ENCODE measurements at regions not wholly inside any gene's neighbourhood (a gene's known extent, or its start where the extent isn't known, plus 50 kb on each side); places are given as distances from the start of the nearest gene placed in this dataset.

- Histone ChIP-seq H3K36me3 (no peaks in the 10 kb centered on the region), H3K9me3 (no peaks in the 10 kb centered on the region), H3K27ac (no peak overlapping the region), H3K27me3 (no peaks in the 10 kb centered on the region), H3K4me3 (no peak overlapping the region), H3K4me1 (no peaks in the 10 kb centered on the region)
- no peak for DNase-seq (ENCODE audit: low spot score)
- TF ChIP-seq CTCF (IDR thresholded peaks at IDR 0.05), result no peak
These were observed 136.4 kb upstream of the TAC1 start for GRCh38 chr7:97595439-97595838.

GRCh38 chr7:97601931-97602457 is 129.9 kb upstream of the TAC1 start:
- no peak overlapping the region for H3K27ac ChIP-seq
- H3K4me1 ChIP-seq, result no peaks in the 10 kb centered on the region
- no peaks in the 10 kb centered on the region for H3K9me3 ChIP-seq
- DNase-seq (ENCODE audit: low spot score), result no peak
- no peaks in the 10 kb centered on the region for H3K36me3 ChIP-seq
- no peaks in the 10 kb centered on the region for H3K27me3 ChIP-seq
- TF ChIP-seq CTCF (IDR thresholded peaks at IDR 0.05), result no peak
- no peak overlapping the region for H3K4me3 ChIP-seq

GRCh38 chr7:97620495-97620894 is 111.4 kb upstream of the TAC1 start:
- no peak for DNase-seq (ENCODE audit: low spot score)
- Histone ChIP-seq H3K36me3 (no peaks in the 10 kb centered on the region), H3K27ac (no peak overlapping the region), H3K27me3 (no peaks in the 10 kb centered on the region), H3K4me3 (no peak overlapping the region), H3K4me1 (no peaks in the 10 kb centered on the region), H3K9me3 (no peaks in the 10 kb centered on the region)
- no peak for TF ChIP-seq CTCF (IDR thresholded peaks at IDR 0.05)

- DNase-seq (ENCODE audit: low spot score), result no peak
- no peak overlapping the region for H3K27ac ChIP-seq
- H3K4me3 ChIP-seq, result no peak overlapping the region
- H3K9me3 ChIP-seq, result no peaks in the 10 kb centered on the region
- H3K4me1 ChIP-seq, result no peaks in the 10 kb centered on the region
- TF ChIP-seq CTCF (IDR thresholded peaks at IDR 0.05), result no peak
- no peaks in the 10 kb centered on the region for H3K27me3 ChIP-seq
- no peaks in the 10 kb centered on the region for H3K36me3 ChIP-seq
These were observed 108.6 kb upstream of the TAC1 start for GRCh38 chr7:97623333-97623732.

GRCh38 chr7:97630116-97630515 is 101.8 kb upstream of the TAC1 start:
- no peak overlapping the region for H3K4me3 ChIP-seq
- no peak for TF ChIP-seq CTCF (IDR thresholded peaks at IDR 0.05)
- no peaks in the 10 kb centered on the region for H3K36me3 ChIP-seq
- no peak for DNase-seq (ENCODE audit: low spot score)
- no peaks in the 10 kb centered on the region for H3K9me3 ChIP-seq
- no peak overlapping the region for H3K27ac ChIP-seq
- no peaks in the 10 kb centered on the region for H3K4me1 ChIP-seq
- H3K27me3 ChIP-seq, result no peaks in the 10 kb centered on the region

DNA sequence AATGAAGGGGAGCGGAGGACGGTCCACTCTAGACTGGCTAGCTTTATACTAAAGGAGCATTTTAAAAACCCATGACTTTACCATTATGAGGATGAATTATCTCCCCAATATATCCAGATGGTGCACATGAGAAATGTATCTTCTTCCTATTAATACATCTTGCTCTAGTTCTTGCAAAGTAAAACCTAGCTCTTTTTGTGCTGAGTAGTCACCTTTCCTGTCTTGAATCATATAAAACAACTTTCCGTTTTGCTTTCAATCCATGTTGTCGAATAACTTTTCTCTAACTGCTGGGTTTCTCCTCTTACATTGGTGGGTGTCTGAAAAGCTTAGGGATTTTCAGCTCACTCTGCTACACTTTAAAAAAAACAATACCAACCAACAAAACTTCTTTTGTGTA is 96.3 kb upstream of the TAC1 start:
- DNase-seq (ENCODE audit: low spot score), result no peak
- Histone ChIP-seq H3K27me3 (no peaks in the 10 kb centered on the region), H3K27ac (no peak overlapping the region), H3K4me3 (no peak overlapping the region), H3K36me3 (no peaks in the 10 kb centered on the region), H3K4me1 (no peaks in the 10 kb centered on the region), H3K9me3 (no peaks in the 10 kb centered on the region)
- no peak for TF ChIP-seq CTCF (IDR thresholded peaks at IDR 0.05)

All from right atrium auricular region (tissue), 2 donors.